ENCODE measurements at regions not wholly inside any gene's neighbourhood (a gene's known extent, or its start where the extent isn't known, plus 50 kb on each side); places are given as distances from the start of the nearest gene placed in this dataset.
"Not testable (repeated sequence)": the region's sequence is repeated elsewhere in the genome, so short reads cannot be mapped to it uniquely, and the experiment has no call there.

DNA sequence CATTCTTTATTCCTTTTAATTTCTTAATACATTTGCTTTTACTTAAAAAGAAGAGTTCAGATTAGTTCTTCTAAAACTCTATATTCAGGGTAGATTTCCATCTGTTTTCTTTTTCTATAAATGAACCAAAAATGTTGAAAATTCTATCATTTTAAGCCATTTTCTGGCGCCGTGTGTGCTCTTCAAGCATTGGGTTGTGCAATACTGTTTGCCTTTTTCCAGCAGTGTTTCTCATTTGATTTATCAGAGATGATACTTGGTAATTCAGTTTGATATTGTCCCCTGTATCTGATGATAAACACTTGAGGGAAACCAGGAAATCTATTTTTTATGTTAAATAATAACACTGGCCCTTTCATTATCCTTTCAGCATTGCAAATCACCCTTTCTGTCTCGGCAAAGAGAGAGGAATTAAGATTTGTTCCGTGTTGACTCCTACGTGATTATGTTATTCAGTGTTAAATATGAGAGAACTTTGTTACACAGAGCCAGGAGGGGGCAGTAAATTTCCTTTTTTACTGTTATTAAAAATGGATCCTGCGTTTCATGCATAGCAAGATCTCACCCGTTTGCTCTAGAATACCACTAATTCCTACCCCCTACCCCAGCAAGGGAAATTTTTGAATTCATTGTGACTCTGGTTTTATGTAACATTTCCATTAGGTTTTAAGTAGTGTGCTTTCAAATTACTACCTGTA is 606.9 kb upstream of the RBFOX1 start:
- no peak for DNase-seq (ENCODE audit: low read depth)

DNA sequence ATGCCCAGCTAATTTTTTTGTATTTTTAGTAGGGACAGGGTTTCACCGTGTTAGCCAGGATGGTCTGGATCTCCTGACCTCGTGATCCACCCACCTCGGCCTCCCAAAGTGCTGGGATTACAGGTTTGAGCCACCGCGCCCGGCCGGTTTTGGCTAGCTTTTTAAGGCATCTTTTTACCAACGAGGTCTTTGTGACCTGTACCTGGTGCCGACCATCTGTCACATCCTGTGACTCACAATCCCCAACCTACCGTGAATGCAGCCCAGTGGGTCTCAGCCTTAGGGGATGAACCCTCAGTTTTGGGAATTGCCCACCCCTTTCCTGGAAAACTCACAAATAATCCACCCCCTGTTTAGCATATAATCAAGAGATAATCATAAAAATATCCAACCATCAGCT is 607.4 kb upstream of the RBFOX1 start:
- not testable (repeated sequence) for DNase-seq (ENCODE audit: low read depth)

GRCh38 chr16:6722786-6723185 is 609.9 kb upstream of the RBFOX1 start:
- no peak for DNase-seq (ENCODE audit: low read depth)

DNA sequence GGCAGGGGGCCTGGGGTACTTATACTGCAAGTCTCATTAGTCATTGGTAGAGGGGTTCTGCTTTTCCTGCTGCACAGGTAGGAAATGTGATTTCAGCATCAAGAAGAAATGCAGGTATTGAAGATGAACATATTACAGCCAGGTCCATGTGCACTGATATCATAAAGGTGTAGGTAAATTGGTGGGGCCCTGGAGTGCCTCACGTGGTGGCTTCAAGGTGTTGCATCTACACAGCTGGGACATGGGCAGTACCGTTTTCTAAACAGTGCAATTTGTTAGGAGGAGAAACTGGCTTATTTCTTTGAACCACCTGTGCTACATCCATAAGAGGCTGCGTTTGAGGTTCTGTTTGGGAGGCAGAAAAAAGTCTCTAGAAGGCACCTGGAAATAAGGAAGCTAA is 618.1 kb upstream of the RBFOX1 start:
- no peak for DNase-seq (ENCODE audit: low read depth)

GRCh38 chr16:6709736-6710135 is 622.9 kb upstream of the RBFOX1 start:
- no peak for DNase-seq (ENCODE audit: low read depth)

DNA sequence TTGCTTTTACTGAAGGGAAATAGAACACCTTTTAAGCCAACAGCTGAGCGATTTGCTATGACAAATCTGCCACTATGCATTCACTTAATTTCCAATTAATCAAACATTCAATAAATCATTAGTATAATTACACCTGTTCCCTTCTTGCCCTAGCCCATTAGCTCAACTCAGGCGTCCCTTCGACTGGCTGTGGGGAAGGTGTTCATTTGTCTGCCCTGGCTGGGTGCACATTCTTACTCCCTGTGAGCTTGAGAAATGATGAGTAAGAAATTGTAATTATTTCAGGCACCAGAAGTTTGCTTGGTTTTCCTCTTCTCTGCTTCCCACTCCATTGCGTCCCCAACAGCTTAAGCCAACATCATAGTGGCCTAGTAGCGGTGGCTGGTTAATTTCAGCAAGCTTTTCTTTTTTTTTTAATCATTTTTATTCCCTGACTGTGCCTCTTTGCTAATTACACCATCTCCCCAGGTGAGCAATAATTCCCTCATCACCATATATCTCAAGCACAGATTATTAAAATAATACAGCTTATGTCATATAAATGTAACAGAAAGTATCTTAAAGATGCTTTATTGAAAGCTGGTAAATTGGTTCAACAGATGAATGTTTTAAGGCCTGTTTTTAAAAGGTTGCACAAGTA is 623.9 kb upstream of the RBFOX1 start:
- DNase-seq (ENCODE audit: low read depth): no peak

DNA sequence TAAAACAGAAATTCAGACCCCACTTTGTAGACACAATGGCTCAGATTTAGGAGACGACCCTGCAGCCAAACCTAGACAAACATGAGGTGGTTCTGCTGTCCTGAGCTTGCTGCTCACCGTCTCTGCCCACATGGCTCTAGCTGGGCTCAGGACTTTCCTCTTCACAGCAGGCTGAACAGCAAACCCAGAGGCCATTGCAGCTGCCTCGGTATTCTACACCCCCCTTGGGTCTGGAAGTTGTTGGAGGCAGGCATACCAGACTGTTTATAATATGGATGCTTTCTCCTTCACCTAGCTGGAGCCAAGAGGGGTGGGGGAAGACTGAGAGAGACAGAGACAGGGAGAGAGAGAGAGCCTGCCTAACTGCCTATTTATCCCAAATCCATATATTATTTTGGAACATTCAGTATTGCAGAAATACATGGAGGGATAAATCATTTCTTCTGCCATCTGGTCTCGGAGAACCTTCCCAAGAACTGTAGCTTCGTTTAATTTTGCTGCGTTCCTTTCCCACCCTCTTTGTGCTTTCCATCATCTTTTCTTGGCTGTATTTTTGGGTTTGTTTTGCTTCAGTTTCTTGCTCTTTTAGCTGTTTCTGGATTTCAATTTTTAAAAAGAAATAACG is 628.2 kb upstream of the RBFOX1 start:
- no peak for DNase-seq (ENCODE audit: low read depth)

GRCh38 chr16:6701096-6701495 is 631.5 kb upstream of the RBFOX1 start:
- DNase-seq (ENCODE audit: low read depth): no peak

DNA sequence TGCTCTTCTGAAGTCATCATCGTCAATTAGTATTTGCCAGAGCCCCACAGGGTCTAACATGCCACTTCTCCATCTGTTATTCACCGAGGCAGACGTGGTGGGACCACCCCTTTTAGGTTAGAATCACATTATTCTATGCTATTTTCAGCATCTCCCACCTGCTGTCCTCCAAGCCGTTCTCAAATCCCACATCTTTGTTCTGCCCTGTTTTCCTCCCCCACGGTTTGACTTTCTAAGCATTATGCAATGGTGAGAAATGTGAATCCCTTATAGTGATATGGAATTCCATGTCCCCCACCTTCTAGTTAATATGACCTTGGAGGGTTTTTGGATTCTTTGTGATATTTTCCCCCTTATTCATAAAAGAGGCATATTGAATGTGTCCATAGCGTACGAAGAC is 634.1 kb upstream of the RBFOX1 start:
- no peak for DNase-seq (ENCODE audit: low read depth)

GRCh38 chr16:6695666-6696065 is 637.0 kb upstream of the RBFOX1 start:
- DNase-seq (ENCODE audit: low read depth): no peak

DNA sequence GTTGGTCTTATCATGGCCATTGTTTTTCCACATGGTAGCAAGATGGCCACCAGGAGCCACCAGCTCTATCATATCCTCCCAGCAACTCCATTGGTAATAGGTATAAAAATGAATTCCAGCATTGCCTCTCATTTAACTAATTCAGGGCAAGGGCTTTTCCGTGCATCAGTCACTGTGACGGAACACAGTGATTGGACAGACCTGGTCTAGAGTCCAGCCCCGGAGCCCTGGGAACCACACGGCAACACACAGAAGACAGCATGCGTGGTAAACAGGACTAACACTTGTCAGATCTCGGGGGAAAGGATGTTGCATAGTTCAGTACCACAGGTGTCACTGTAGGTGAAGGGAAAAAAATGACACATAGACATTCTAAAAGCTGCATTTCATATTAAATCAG is 638.0 kb upstream of the RBFOX1 start:
- DNase-seq (ENCODE audit: low read depth): no peak

DNA sequence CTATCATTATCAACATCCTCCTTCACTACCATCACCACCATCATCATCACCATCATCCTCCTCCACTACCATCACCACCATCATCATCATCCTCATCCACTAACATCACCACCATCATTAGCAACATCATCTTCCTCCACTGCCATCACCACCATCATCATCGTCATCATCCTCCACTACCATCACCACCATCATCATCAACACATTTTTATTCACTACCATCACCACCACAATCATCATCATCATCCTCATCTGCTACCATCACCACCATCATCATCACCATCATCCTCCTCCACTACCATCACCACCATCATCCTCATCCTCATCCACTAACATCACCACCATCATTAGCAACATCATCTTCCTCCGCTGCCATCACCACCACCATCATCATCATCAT is 639.2 kb upstream of the RBFOX1 start:
- not testable (repeated sequence) for DNase-seq (ENCODE audit: low read depth)

GRCh38 chr16:6692874-6693273 is 639.8 kb upstream of the RBFOX1 start:
- DNase-seq (ENCODE audit: low read depth): no peak

- DNase-seq (ENCODE audit: low read depth): no peak
Observed at GRCh38 chr16:6690741-6691140, 641.9 kb upstream of the RBFOX1 start.

GRCh38 chr16:6689643-6690042 is 643.0 kb upstream of the RBFOX1 start:
- no peak for DNase-seq (ENCODE audit: low read depth)

GRCh38 chr16:6687593-6687992 is 645.1 kb upstream of the RBFOX1 start:
- DNase-seq (ENCODE audit: low read depth): no peak

DNA sequence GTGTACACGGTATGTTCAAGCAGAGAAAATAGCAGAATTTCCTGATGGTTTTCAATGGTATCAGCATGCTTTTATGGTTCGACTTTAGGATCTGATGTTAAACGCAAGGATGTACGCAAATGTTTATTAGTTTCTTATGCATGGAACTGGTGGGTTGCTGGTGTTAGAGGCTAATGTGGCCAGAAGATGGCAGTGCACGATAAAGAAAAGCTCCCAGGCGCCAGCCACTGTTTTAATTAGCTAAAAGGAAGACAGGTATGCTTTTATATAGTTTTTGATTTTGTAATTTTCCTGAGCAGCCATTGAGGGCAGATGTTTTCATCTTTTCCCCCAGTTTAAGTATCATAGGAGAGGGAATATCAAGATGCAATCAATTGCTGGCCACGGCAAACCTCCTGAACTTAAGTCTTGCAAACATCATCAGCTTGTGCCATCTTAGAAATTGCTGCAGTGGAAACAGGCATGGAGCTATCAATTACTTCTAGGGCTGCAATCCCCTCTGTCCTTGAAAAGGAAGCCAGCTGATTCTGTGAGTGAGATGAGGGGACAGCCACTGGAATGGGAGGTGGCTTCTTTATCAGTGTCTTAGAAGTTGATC is 648.5 kb upstream of the RBFOX1 start:
- no peak for DNase-seq (ENCODE audit: low read depth)

DNA sequence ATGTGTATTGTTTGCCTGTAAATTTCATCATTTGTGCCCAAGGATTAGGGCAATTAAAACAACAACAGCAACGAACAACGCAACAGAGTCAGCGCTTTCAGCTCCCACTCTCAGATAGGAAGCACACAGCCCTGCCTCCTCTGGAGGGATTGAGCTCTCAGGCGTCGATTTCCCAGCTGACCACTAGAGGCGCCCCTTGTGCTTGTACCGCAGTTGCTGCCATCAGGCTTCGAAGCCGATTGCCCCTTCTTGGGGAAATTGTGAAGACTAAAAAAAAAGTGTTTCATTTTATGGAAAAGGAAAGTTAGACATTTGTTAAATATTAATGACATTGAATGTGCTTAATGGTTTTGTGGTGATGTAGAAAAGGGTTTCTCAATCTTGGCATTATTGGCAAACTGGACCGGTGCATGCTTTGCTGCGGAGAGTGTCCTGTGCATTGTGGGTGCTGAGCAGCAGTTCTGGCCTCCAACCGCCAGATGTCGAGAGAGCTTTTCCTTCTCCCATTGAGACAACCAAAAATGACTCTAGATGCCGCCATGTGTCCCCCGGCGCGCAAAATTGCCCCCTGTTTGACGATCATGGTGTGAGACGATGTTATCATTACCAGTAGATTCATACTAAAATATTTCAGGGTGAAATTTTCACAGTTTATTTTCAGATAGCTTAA is 650.4 kb upstream of the RBFOX1 start:
- no peak for DNase-seq (ENCODE audit: low read depth)

GRCh38 chr16:6678586-6678985 is 654.1 kb upstream of the RBFOX1 start:
- DNase-seq (ENCODE audit: low read depth): no peak

DNA sequence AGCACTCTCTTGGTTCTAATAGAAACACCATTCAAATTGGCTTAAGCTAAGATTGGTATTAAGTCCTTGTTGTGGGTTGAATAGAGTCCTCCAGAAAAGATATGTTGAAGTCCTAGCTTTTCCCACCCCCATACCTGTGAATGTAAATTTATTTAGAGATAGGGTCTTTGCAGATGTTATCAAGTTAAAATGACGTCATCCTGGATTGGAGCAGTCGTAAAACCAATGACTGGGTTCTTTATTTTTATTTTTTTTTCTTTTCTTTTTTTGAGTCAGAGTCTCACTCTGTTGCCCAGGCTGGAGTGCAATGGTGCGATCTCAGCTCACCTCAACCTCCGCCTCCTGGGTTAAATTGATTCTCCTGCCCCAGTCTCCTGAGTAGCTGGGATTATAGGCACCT is 658.6 kb upstream of the RBFOX1 start:
- DNase-seq (ENCODE audit: low read depth): no peak

GRCh38 chr16:6672507-6672906 is 660.1 kb upstream of the RBFOX1 start:
- DNase-seq (ENCODE audit: low read depth): no peak

GRCh38 chr16:6667393-6667792 is 665.3 kb upstream of the RBFOX1 start:
- no peak for DNase-seq (ENCODE audit: low read depth)

DNA sequence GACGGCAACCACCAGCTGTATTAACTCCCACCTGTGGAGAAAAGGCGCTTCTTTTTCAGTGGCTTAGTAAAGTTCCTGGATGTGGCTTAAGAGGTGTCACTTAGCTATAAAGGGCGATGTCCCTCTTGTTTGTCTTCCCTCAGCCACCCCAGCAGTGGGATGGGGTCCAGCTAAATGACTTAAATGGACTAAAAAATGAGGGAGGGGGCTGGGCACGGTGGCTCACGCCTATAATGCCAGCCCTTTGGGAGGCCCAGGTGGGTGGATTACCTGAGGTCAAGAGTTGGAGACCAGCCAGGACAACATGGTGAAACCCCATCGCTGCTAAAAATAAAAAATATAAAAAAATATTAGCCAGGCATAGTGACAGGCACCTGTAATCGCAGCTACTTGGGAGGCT is 667.5 kb upstream of the RBFOX1 start:
- no peak for DNase-seq (ENCODE audit: low read depth)

Measured in activated gamma-delta T cell treated with anti-CD3 and anti-CD28 coated beads, Interleukin-2, amount 50 U/mL, for 16 hours (primary cell).